Astrocyte (in vitro differentiated cells and primary cell): ENCODE measurements at regions not wholly inside any gene's neighbourhood (a gene's known extent, or its start where the extent isn't known, plus 50 kb on each side); places are given as distances from the start of the nearest gene placed in this dataset.

Source experiments
- DNase-seq: peaks from one replicate; pipeline ENCODE4 v3.0.0-alpha.2; 2010; ENCODE audit warnings: low read depth
- FAIRE-seq: peaks from 2 replicates; lab custom pipeline; 2011; peaks lifted over from hg19 to GRCh38; lab: Jason Lieb, UNC
- H2AFZ ChIP-seq: 2 replicates; pipeline ENCODE4 v1.6.0; 2012; ENCODE audit warnings: low read depth, low read length, inconsistent platforms
- H3K27ac ChIP-seq: 2 replicates; pipeline ENCODE4 v1.5.1; 2011; ENCODE audit warnings: low read depth, low read length, inconsistent platforms
- H3K27me3 ChIP-seq: 2 replicates; pipeline ENCODE4 v1.6.0; 2011; ENCODE audit warnings: low read length, inconsistent platforms; ENCODE audit not compliant: insufficient read depth
- H3K36me3 ChIP-seq: 2 replicates; pipeline ENCODE4 v1.5.1; 2011; ENCODE audit warnings: low read length, inconsistent platforms; ENCODE audit not compliant: insufficient read depth
- H3K4me1 ChIP-seq: 2 replicates; pipeline ENCODE4 v1.5.1; 2011; ENCODE audit warnings: low read length, inconsistent platforms; ENCODE audit not compliant: insufficient read depth
- H3K4me2 ChIP-seq: 2 replicates; pipeline ENCODE4 v1.6.0; 2012; ENCODE audit warnings: low read length, inconsistent platforms
- H3K4me3 ChIP-seq: 2 replicates; pipeline ENCODE4 v1.5.1; 2011; ENCODE audit warnings: low read depth, mild to moderate bottlenecking, low read length, inconsistent platforms; ENCODE audit not compliant: insufficient read depth
- H3K79me2 ChIP-seq: 2 replicates; pipeline ENCODE4 v1.6.0; 2012; ENCODE audit warnings: mild to moderate bottlenecking, low read length, inconsistent platforms; ENCODE audit not compliant: insufficient read depth
- H3K9ac ChIP-seq: 2 replicates; pipeline ENCODE4 v1.6.0; 2012; ENCODE audit warnings: mild to moderate bottlenecking, low read length, inconsistent platforms
- H3K9me3 ChIP-seq: 2 replicates; pipeline ENCODE4 v1.5.1; 2012; ENCODE audit warnings: low read depth, mild to moderate bottlenecking, low read length, inconsistent platforms; ENCODE audit not compliant: insufficient read depth
- H4K20me1 ChIP-seq: 2 replicates; pipeline ENCODE4 v1.6.0; 2012; ENCODE audit warnings: low read length, inconsistent platforms; ENCODE audit not compliant: insufficient read depth
- H3K27ac Mint-ChIP-seq: one replicate; pipeline ENCODE4 v1.8.0; 2021; ENCODE audit warnings: mild to moderate bottlenecking, mixed read lengths; ENCODE audit not compliant: unreplicated experiment
- H3K27me3 Mint-ChIP-seq: one replicate; pipeline ENCODE4 v1.8.0; 2021; ENCODE audit warnings: low read depth, mixed read lengths; ENCODE audit not compliant: unreplicated experiment
- H3K36me3 Mint-ChIP-seq: one replicate; pipeline ENCODE4 v1.8.0; 2021; ENCODE audit warnings: low read depth, mixed read lengths; ENCODE audit not compliant: unreplicated experiment
- H3K4me1 Mint-ChIP-seq: one replicate; pipeline ENCODE4 v1.8.0; 2021; ENCODE audit warnings: low read depth, mixed read lengths; ENCODE audit not compliant: unreplicated experiment
- H3K4me3 Mint-ChIP-seq: one replicate; pipeline ENCODE4 v1.8.0; 2021; ENCODE audit warnings: mild to moderate bottlenecking, moderate library complexity, mixed read lengths; ENCODE audit not compliant: unreplicated experiment
- H3K9me3 Mint-ChIP-seq: one replicate; pipeline ENCODE4 v1.8.0; 2021; ENCODE audit warnings: mild to moderate bottlenecking, mixed read lengths; ENCODE audit not compliant: unreplicated experiment
- CTCF ChIP-seq: IDR thresholded peaks from 2 replicates; pipeline ENCODE4 v1.5.1; 2011; ENCODE audit warnings: low read depth, mild to moderate bottlenecking, inconsistent platforms, low read length, moderate library complexity; ENCODE audit not compliant: insufficient read depth
- EZH2 ChIP-seq: IDR thresholded peaks from 2 replicates; pipeline ENCODE4 v1.6.1; 2012; ENCODE audit warnings: mild to moderate bottlenecking, low read length, inconsistent platforms; ENCODE audit not compliant: insufficient read depth

- no peak overlapping the region for H2AFZ ChIP-seq
- Mint-ChIP-seq H3K27me3 (peaks cover 3% of the 10 kb centered on the region), H3K9me3 (peaks cover 10% of the 10 kb centered on the region), H3K4me3 (no peak overlapping the region), H3K27ac (no peak overlapping the region), H3K4me1 (peaks cover 1% of the 10 kb centered on the region), H3K36me3 (no peaks in the 10 kb centered on the region)
- TF ChIP-seq CTCF, result peak; percentile 37
- no peak for TF ChIP-seq EZH2
- H3K27ac ChIP-seq, result no peak overlapping the region
- H3K27me3 ChIP-seq, result no peaks in the 10 kb centered on the region
- FAIRE-seq (no peak), DNase-seq (peak; percentile 23)
- no peak overlapping the region for H3K4me3 ChIP-seq
- no peaks in the 10 kb centered on the region for H3K36me3 ChIP-seq
- peaks cover 3% of the 10 kb centered on the region for H3K9me3 ChIP-seq
- H3K4me2 ChIP-seq, result no peak overlapping the region
- H4K20me1 ChIP-seq, result no peaks in the 10 kb centered on the region
- no peaks in the 10 kb centered on the region for H3K79me2 ChIP-seq
- H3K9ac ChIP-seq, result no peak overlapping the region
- peaks cover 4% of the 10 kb centered on the region for H3K4me1 ChIP-seq
Observed at GRCh38 chr11:111069066-111069465, 176.5 kb upstream of the POU2AF2 start.

DNA sequence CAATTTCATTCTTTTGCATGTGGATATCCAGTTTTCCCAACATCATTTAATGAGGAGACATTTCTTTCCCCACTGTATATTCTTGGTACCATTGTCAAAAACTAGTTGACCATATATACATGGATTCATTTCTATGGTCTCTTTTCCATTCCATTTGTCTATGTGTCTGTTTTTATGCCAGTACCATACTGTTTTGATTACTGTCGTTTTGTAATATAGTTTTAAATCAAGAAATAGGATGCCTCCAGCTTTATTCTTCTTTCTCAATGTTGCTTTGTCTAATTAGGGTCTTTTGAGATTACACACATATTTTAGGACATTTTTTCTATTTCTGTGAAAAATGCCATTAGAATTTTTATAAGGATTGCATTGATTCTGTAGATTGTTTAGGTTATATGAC is 177.5 kb upstream of the POU2AF2 start:
- no peak overlapping the region for H3K4me3 ChIP-seq
- Mint-ChIP-seq H3K4me1 (peaks cover 5% of the 10 kb centered on the region), H3K27me3 (peaks cover 3% of the 10 kb centered on the region), H3K4me3 (no peak overlapping the region), H3K9me3 (peaks cover 10% of the 10 kb centered on the region), H3K27ac (no peak overlapping the region), H3K36me3 (no peaks in the 10 kb centered on the region)
- no peaks in the 10 kb centered on the region for H3K27me3 ChIP-seq
- no peak overlapping the region for H3K9ac ChIP-seq
- no peak overlapping the region for H3K27ac ChIP-seq
- peaks cover 13% of the 10 kb centered on the region for H3K4me1 ChIP-seq
- no peaks in the 10 kb centered on the region for H3K36me3 ChIP-seq
- DNase-seq (no peak), FAIRE-seq (no peak)
- TF ChIP-seq CTCF, result no peak
- no peak for TF ChIP-seq EZH2
- no peak overlapping the region for H3K4me2 ChIP-seq
- H3K9me3 ChIP-seq, result peaks cover 3% of the 10 kb centered on the region
- no peaks in the 10 kb centered on the region for H3K79me2 ChIP-seq
- H2AFZ ChIP-seq, result no peak overlapping the region
- H4K20me1 ChIP-seq, result no peaks in the 10 kb centered on the region

- Histone ChIP-seq H4K20me1 (no peaks in the 10 kb centered on the region), H3K4me2 (no peak overlapping the region), H3K36me3 (no peaks in the 10 kb centered on the region), H3K9me3 (peaks cover 3% of the 10 kb centered on the region), H3K4me1 (peaks cover 13% of the 10 kb centered on the region), H3K4me3 (no peak overlapping the region), H3K27ac (no peak overlapping the region), H3K27me3 (no peaks in the 10 kb centered on the region), H3K79me2 (no peaks in the 10 kb centered on the region), H3K9ac (no peak overlapping the region), H2AFZ (no peak overlapping the region)
- Mint-ChIP-seq H3K4me1 (peaks cover 5% of the 10 kb centered on the region), H3K27ac (no peak overlapping the region), H3K36me3 (no peaks in the 10 kb centered on the region), H3K27me3 (peaks cover 3% of the 10 kb centered on the region), H3K9me3 (peaks cover 10% of the 10 kb centered on the region), H3K4me3 (no peak overlapping the region)
- DNase-seq (peak; percentile 23), FAIRE-seq (no peak)
- TF ChIP-seq EZH2 (no peak), CTCF (no peak)
Observed at GRCh38 chr11:111066846-111067245, 178.7 kb upstream of the POU2AF2 start.
